GM18907 (cell line): ENCODE measurements at regions not wholly inside any gene's neighbourhood (a gene's known extent, or its start where the extent isn't known, plus 50 kb on each side); places are given as distances from the start of the nearest gene placed in this dataset.
A peak's percentile ranks its signal among the peaks of the same experiment; 100 is the strongest.

ENCODE experiments used
- ATAC-seq: cut with Tn5 transposase; IDR thresholded peaks from one replicate; pipeline ENCODE4 v1.9.1; 2021; ENCODE audit warnings: mild to moderate bottlenecking, moderate library complexity; ENCODE audit not compliant: unreplicated experiment

DNA sequence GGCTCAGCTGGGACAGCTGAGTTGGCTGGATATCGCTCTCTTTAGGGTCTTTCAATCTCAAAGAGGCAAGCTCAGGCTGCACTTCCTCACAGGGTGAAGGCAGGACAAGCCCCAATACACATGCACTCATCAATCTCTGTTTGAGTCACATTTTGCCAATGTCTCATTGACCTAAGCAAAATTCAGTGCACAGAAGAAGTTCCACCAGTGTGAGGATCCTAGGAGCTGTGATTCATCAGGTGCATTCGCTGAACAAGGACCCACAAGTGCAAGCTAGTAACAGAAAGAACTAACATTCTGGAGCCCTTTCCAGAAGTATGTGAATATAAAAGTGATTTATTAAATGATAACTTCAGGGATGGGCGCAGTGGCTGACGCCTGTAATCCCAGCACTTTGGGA lies 477.2 kb downstream of the GPAM start:
- ATAC-seq: no peak

DNA sequence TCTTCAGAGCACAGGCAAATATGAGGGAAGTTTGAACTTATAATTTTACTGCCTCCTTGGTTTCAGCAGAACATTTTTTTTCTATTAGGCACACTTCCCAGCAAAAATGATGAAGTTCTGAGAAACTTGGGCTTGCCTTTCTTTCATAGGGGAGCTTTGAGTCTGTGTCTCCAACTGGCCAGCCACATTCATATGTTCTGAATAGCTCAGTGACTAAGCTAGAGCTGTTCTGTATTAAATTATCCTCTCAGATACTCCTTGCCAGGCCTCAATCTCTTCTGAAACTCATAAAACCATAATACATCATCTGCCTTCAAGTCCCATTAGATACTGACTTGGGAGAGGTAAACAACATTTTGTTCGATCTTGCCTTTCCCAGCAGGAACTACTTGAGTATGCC lies 476.5 kb downstream of the GPAM start:
- no peak for ATAC-seq

GRCh38 chr10:111709603-111710002 lies 474.0 kb downstream of the GPAM start:
- no peak for ATAC-seq

DNA sequence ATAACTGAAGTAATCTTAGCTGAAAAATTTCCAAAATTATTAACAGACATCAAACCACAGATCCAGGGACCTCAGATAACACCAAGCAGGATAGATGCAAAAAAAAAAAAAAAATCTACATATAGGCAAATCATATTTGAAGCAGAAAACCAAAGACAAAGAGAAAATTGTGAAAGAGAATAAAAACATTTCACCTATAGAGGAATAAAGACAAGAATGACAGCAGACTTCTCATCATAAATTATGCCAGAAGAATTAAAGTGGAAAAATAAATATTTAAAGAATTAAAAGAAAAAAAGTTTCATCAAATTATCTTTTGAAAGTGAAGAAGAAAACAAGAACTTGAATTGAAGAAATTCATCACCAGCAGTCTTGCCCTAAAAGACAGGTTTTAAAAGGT lies 467.5 kb downstream of the GPAM start:
- ATAC-seq: no peak

DNA sequence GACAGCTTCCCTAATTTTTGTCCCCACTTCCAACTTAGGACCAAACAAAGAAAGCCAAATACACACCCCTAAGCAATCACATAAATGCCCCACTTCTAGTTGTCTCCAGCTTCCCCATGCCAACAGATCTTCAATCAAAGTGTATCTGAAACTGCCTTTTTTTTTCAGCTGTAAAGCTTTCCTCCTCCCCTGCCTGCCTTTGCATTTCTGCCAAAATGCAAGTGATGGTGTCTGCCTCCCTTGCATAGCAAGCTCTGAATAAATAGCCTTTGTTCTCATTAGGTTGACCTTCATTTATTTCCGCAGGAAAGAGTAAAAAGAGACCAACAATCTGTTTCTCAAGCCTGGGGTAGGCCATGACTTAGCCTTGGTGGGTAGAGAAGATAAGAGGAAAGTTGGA lies 459.4 kb downstream of the GPAM start:
- ATAC-seq: no peak

DNA sequence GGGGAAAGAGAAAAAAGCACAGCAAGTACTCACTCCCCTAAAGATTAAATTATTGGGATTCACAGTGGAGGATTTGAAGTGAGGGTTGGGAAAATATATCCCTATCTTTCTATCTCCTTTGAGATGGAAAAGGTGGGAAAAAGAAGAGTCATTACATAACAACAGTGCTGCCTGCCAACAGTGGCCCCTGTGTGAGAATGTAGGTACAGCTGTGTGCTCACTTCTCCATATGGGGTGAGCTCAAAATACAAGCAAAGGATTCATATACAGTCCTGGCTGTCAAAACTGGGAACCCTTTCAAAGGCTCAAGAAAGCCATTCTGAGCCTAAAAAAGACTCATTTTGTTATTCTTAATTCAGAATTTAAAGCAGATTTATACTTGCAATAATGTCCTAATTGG lies 458.5 kb downstream of the GPAM start:
- no peak for ATAC-seq

- ATAC-seq: no peak
Measured at GRCh38 chr10:111732166-111732785, 451.3 kb downstream of the GPAM start.

GRCh38 chr10:111739125-111739873 lies 444.3 kb downstream of the GPAM start:
- no peak for ATAC-seq

- no peak for ATAC-seq
Measured at GRCh38 chr10:111739874-111740139, 443.8 kb downstream of the GPAM start.

DNA sequence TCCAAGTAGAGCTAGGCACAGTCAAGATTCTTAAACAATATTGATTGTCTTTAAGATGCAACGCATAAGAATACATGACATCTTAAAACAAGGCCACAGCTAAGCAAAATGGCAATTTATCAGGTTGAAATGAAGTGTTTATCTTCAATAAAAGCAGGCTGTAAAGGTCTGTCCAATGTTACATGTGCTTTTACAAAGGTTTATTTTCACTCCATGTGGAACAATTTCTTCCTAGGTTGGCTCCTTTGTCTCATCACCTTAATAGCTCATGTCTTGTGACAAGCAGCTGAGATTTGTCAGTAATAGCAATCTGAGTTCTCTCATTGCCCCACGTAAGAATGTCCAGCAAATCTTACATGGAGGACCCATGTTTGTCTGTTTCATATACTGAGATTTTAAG lies 437.6 kb downstream of the GPAM start:
- ATAC-seq: no peak

DNA sequence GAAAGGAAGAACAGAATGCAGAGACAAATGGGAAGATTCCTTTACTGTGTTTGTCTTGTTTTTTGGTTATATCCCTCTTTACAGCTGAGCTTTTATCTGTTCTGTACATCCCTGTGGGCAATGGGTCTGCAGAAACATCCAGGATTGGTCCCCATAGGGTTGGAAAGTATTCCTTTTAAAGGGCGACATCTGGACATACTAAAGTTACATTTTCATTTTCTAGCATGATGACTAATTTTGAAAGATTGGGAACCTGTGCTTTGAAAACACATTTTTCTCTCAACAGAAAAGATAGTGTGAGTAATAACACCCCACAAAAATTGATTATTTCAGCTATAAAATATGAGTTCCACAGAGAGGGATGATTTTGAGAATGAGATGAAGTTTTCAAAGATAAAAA lies 435.8 kb downstream of the GPAM start:
- ATAC-seq: no peak

GRCh38 chr10:111748184-111748583 lies 435.4 kb downstream of the GPAM start:
- no peak for ATAC-seq

DNA sequence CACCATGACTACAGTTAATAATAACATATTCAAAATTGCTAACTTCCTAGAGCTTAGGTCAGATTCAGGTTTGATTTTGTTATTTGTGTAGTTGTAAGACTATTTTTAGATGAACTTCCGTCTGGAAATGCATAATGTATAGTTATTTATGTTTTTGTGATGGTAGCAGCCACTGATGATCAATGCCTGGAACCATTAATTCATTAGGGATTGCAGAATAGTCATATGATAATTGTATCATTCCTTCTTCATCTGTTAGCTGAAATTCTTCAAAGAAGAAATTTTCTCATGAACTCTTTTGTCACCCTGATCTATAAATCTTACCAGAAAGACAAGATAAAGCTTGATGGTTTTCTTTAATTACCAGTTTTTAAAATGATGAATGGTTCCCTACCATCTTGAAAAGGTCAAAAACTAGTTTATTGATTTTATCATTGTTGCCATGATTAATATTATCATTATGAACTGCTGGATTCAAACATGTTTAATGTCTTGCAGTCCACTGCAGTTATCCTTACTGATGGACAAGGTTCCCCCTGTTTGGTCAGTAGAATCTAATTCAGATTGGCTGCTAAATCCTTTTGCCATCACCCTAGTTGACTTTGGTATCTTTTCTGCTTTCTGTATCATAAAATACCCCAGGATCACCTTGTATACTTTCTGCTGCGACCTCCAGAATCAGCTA lies 433.3 kb downstream of the GPAM start:
- ATAC-seq: no peak

- peak; percentile 70 for ATAC-seq
Measured at GRCh38 chr10:111756217-111757061, 427.1 kb downstream of the GPAM start.

DNA sequence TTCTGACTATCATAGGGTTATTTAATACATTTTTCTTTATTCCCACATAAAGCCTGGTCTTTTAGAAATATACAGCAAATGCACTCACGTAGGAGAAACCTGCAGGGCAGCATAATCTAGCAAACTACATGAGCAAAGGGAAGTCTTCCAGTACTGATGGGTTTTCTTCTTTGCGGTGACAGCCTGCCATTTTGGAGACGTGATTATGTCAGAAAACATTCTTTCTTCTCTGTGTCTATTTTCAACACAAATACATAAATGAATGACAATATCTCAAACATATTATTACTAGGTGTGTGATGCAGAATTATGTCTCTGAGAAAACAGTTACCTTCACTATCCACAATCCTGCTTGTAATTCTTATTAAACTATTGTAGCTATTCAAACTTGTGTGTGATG lies 425.0 kb downstream of the GPAM start:
- no peak for ATAC-seq

GRCh38 chr10:111762114-111762513 lies 421.5 kb downstream of the GPAM start:
- ATAC-seq: no peak

GRCh38 chr10:111765216-111765615 lies 418.3 kb downstream of the GPAM start:
- no peak for ATAC-seq

GRCh38 chr10:111766464-111766863 lies 417.1 kb downstream of the GPAM start:
- no peak for ATAC-seq

- no peak for ATAC-seq
Measured at GRCh38 chr10:111767661-111768060, 415.9 kb downstream of the GPAM start.

GRCh38 chr10:111773950-111774349 lies 409.6 kb downstream of the GPAM start:
- ATAC-seq: no peak

- ATAC-seq: no peak
Measured at GRCh38 chr10:111774486-111774885, 409.1 kb downstream of the GPAM start.

DNA sequence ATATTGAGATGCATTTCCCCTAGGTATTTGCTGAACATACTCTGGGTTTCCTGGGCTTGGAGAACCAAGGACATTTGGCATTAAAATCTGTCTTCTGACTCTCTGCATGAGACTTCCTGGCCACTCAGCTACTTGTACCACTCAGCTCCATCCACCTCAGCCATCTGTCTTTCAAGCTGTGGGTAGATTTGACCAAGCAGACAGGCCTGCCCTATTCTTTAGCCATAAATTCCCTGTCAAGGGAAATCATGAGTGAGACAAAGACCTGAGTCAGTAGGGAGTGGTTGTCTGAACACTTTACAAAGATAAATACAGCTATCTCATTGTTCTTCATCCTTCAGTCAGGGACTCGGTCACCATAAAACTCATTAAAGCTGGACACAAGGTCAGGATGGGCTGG lies 399.1 kb downstream of the GPAM start:
- ATAC-seq: no peak
